ENCODE measurements at regions not wholly inside any gene's neighbourhood (a gene's known extent, or its start where the extent isn't known, plus 50 kb on each side); places are given as distances from the start of the nearest gene placed in this dataset.

- DNase-seq (ENCODE audit: low read depth), result no peak
- no peak overlapping the region for H3K4me3 ChIP-seq (ENCODE audit: low read depth, low read length)
- TF ChIP-seq, protein P1, sequence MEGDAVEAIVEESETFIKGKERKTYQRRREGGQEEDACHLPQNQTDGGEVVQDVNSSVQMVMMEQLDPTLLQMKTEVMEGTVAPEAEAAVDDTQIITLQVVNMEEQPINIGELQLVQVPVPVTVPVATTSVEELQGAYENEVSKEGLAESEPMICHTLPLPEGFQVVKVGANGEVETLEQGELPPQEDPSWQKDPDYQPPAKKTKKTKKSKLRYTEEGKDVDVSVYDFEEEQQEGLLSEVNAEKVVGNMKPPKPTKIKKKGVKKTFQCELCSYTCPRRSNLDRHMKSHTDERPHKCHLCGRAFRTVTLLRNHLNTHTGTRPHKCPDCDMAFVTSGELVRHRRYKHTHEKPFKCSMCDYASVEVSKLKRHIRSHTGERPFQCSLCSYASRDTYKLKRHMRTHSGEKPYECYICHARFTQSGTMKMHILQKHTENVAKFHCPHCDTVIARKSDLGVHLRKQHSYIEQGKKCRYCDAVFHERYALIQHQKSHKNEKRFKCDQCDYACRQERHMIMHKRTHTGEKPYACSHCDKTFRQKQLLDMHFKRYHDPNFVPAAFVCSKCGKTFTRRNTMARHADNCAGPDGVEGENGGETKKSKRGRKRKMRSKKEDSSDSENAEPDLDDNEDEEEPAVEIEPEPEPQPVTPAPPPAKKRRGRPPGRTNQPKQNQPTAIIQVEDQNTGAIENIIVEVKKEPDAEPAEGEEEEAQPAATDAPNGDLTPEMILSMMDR (IDR thresholded peaks at IDR 0.05; ENCODE audit: insufficient read depth, low read length), result no peak
Observed at GRCh38 chr7:24178811-24179570, 105.0 kb upstream of the NPY start.

DNA sequence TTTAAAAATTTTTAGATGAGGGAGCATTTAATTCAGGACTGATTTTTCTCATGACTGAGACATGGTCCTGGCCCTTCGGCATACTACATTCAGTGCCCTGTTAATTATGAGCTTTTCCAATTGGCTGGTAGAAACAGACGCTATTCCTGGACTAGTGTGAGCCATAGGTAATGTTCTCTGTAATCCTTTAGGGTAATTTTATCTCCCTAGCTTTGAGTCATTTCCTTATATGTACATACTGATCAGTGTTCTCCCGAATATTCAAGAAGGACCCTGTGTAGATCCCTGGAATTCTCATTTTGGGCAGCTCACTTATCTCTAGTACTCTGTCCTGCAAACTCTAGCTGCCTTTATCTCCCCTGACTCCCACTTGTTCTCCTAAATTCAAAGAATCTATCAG lies 92.6 kb upstream of the NPY start:
- no peak for DNase-seq (ENCODE audit: low read depth)
- H3K4me3 ChIP-seq (ENCODE audit: low read depth, low read length), result no peak overlapping the region
- TF ChIP-seq, protein P1 (IDR thresholded peaks at IDR 0.05; ENCODE audit: insufficient read depth, low read length), result no peak

GRCh38 chr7:24192053-24192452 lies 91.9 kb upstream of the NPY start:
- TF ChIP-seq, protein P1 (IDR thresholded peaks at IDR 0.05; ENCODE audit: insufficient read depth, low read length), result no peak

DNA sequence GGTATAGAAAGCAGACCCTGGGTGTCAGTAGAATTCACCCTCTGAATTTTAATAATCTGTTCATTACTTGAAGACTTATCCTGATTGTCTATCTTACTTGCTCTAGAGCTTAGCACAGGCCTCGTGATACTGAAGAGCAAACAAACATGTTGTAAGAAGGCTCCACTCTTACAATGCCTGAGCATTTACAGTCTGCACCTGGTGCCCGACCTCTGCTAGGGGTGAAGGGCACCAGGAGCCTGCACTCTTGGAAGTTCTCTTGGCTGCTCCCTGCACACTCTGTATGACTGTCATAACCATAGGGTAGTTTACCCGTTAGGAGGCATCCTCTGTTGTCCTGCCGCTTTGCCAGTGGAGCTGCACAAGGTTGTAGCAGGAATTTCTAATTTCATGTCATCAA lies 91.3 kb upstream of the NPY start:
- no peak for DNase-seq (ENCODE audit: low read depth)
- TF ChIP-seq, protein P1 (IDR thresholded peaks at IDR 0.05; ENCODE audit: insufficient read depth, low read length), result no peak
- no peak overlapping the region for H3K4me3 ChIP-seq (ENCODE audit: low read depth, low read length)

More at GRCh38 chr7:24192053-24192452, 91.9 kb upstream of the NPY start:
- H3K4me3 ChIP-seq (ENCODE audit: low read depth, low read length), result no peak overlapping the region
- DNase-seq (ENCODE audit: low read depth), result no peak

DNA sequence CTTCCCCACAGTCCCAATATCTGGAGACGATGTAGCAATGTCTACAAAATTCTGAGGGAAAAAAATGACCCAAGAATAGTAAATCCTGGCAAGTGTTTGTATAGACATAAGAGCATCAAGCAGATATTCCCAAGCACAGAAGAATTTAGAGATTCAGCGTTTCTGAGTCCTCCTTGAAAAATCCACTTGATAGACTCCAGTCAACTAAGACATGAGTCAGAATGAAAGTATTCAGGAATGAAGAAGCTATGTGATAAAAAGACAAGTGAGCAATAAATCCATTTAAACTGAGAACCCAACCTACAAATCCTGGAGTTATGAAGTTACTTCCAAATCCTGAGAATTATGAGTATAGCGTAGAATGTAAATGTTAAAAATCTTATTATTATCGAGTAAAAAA lies 86.1 kb upstream of the NPY start:
- no peak for DNase-seq (ENCODE audit: low read depth)
- H3K4me3 ChIP-seq (ENCODE audit: low read depth, low read length), result no peak overlapping the region
- TF ChIP-seq, protein P1 (IDR thresholded peaks at IDR 0.05; ENCODE audit: insufficient read depth, low read length), result no peak

- no peak overlapping the region for H3K4me3 ChIP-seq (ENCODE audit: low read depth, low read length)
- no peak for DNase-seq (ENCODE audit: low read depth)
- TF ChIP-seq, protein P1 (IDR thresholded peaks at IDR 0.05; ENCODE audit: insufficient read depth, low read length), result no peak
Observed at GRCh38 chr7:24199978-24200377, 84.0 kb upstream of the NPY start.
